ENCODE measurements at regions not wholly inside any gene's neighbourhood (a gene's known extent, or its start where the extent isn't known, plus 50 kb on each side); places are given as distances from the start of the nearest gene placed in this dataset.

DNA sequence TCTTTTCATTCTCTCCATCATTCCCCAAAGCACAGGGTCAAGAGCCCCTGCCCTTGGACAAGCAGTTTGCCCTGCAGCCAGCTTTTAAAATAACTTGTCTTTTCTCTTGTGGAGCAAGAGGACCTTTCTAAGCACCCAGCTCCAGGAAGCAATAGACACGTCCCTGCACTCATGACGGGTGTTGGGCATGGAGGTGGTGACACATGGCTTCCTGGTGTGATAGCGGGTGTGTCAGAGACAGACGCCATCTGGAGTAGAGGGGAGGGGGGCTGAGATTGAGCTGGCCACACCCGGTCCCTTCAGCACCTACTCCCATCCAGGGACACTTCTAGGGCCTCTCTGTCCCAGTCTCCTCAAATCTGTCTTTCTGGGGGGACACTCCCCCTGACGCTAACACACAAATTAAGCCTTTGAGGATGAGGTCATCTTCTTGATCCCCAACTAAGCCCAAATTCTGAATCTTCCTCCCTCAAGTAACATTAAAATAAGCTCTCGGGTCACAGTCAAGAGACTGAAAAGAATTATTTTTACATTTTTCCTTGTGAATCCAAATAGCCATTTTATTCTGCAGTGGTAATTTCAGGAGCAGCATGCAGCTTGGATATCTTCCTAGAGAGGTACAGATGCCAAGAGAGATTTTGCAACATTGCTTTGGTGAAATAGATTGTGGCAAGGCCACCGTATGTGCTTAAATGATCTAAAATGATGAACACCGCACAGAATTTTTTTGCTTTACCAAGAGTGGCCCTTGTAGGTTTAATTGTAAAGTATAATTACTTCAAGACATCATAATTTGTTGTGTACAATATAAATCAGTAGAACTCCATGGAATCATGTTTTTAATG, 216.6 kb upstream of the IRX3 start:
- no peak for TF ChIP-seq CTCF (tag by site-specific recombination; IDR thresholded peaks at IDR 0.05)
- TF ChIP-seq ZNF391 (tag by site-specific recombination; IDR thresholded peaks at IDR 0.05; ENCODE audit: borderline replicate concordance, low read depth), result no peak
- TF ChIP-seq ZNF792 (tag by site-specific recombination; IDR thresholded peaks at IDR 0.05), result no peak
- TF ChIP-seq SALL2 (tag by site-specific recombination; IDR thresholded peaks at IDR 0.05; ENCODE audit: borderline replicate concordance), result no peak
- no peak for TF ChIP-seq ZNF274 (IDR thresholded peaks at IDR 0.05; ENCODE audit: low read length)
- no peak for TF ChIP-seq ZNF274 (tag by site-specific recombination; IDR thresholded peaks at IDR 0.05; ENCODE audit: borderline replicate concordance)
- no peak for TF ChIP-seq YY1 (tag by site-specific recombination; IDR thresholded peaks at IDR 0.05)
- TF ChIP-seq, protein P1, sequence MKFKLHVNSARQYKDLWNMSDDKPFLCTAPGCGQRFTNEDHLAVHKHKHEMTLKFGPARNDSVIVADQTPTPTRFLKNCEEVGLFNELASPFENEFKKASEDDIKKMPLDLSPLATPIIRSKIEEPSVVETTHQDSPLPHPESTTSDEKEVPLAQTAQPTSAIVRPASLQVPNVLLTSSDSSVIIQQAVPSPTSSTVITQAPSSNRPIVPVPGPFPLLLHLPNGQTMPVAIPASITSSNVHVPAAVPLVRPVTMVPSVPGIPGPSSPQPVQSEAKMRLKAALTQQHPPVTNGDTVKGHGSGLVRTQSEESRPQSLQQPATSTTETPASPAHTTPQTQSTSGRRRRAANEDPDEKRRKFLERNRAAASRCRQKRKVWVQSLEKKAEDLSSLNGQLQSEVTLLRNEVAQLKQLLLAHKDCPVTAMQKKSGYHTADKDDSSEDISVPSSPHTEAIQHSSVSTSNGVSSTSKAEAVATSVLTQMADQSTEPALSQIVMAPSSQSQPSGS (tag by site-specific recombination; IDR thresholded peaks at IDR 0.05; ENCODE audit: low read depth), result no peak
- no peak for TF ChIP-seq ZNF624 (tag by site-specific recombination; IDR thresholded peaks at IDR 0.05)
- TF ChIP-seq ZNF311 (tag by site-specific recombination; IDR thresholded peaks at IDR 0.05; ENCODE audit: borderline replicate concordance), result no peak
- TF ChIP-seq KLF16 (tag by site-specific recombination; IDR thresholded peaks at IDR 0.05), result no peak
